ENCODE measurements at regions not wholly inside any gene's neighbourhood (a gene's known extent, or its start where the extent isn't known, plus 50 kb on each side); places are given as distances from the start of the nearest gene placed in this dataset.

DNA sequence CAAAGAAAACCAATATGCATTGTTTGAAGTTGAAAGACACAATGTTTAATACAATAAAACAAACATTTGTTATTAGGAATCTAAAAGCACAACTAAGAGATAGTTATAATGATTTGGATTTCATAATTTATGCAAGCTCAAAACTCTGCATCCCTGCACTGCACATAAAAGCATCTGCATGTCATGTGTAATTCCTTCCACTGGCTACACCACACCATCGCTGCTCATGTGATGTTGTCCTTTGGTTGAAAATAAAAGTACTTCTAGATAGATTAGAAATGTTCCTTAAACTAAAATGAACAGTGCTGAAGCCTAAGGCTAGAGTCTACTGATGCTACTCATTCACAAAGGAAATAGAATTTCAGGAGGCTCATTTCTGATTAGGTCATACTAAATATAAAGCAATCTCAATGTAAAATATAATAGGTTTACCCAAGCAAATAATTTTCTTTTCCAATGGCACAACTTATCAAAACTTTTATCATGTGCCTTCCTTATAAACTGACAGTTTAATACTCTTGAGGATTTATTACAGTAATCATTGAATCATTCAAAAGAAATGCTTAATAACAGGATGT is 130.8 kb upstream of the DKK2 start:
- TF ChIP-seq, protein P1, sequence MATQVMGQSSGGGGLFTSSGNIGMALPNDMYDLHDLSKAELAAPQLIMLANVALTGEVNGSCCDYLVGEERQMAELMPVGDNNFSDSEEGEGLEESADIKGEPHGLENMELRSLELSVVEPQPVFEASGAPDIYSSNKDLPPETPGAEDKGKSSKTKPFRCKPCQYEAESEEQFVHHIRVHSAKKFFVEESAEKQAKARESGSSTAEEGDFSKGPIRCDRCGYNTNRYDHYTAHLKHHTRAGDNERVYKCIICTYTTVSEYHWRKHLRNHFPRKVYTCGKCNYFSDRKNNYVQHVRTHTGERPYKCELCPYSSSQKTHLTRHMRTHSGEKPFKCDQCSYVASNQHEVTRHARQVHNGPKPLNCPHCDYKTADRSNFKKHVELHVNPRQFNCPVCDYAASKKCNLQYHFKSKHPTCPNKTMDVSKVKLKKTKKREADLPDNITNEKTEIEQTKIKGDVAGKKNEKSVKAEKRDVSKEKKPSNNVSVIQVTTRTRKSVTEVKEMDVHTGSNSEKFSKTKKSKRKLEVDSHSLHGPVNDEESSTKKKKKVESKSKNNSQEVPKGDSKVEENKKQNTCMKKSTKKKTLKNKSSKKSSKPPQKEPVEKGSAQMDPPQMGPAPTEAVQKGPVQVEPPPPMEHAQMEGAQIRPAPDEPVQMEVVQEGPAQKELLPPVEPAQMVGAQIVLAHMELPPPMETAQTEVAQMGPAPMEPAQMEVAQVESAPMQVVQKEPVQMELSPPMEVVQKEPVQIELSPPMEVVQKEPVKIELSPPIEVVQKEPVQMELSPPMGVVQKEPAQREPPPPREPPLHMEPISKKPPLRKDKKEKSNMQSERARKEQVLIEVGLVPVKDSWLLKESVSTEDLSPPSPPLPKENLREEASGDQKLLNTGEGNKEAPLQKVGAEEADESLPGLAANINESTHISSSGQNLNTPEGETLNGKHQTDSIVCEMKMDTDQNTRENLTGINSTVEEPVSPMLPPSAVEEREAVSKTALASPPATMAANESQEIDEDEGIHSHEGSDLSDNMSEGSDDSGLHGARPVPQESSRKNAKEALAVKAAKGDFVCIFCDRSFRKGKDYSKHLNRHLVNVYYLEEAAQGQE (IDR thresholded peaks at IDR 0.05; ENCODE audit: insufficient read depth in 1 of 2, low read depth in 2 of 2, low read length in 2 of 2): no peak
- no peak for TF ChIP-seq POLR2AphosphoS5 (IDR thresholded peaks at IDR 0.05; ENCODE audit: low read depth, low read length)
- no peak for TF ChIP-seq SIN3A (IDR thresholded peaks at IDR 0.05; ENCODE audit: borderline replicate concordance, insufficient read depth, low read length)
- TF ChIP-seq TAF1 (IDR thresholded peaks at IDR 0.05; ENCODE audit: borderline replicate concordance, insufficient read depth, low read length): no peak

All from PFSK-1 (cell line).